Chondrocyte (in vitro differentiated cells): ENCODE measurements at regions not wholly inside any gene's neighbourhood (a gene's known extent, or its start where the extent isn't known, plus 50 kb on each side); places are given as distances from the start of the nearest gene placed in this dataset.
"Not testable (repeated sequence)": the region's sequence is repeated elsewhere in the genome, so short reads cannot be mapped to it uniquely, and the experiment has no call there.

Experiments used
- DNase-seq: peaks from one replicate; pipeline ENCODE4 v3.0.0; 2021; ENCODE audit warnings: mixed read lengths, low spot score
- H3K27ac Mint-ChIP-seq: one replicate; pipeline ENCODE4 v1.8.0; 2021; ENCODE audit warnings: mild to moderate bottlenecking, moderate library complexity, mixed read lengths; ENCODE audit not compliant: unreplicated experiment
- H3K27me3 Mint-ChIP-seq: 2 replicates; pipeline ENCODE4 v1.8.0; 2021; ENCODE audit warnings: low read depth, mixed read lengths
- H3K36me3 Mint-ChIP-seq: 2 replicates; pipeline ENCODE4 v1.8.0; 2021; ENCODE audit warnings: low read depth, mixed read lengths
- H3K4me1 Mint-ChIP-seq: 2 replicates; pipeline ENCODE4 v1.8.0; 2021; ENCODE audit warnings: low read depth, mild to moderate bottlenecking, mixed read lengths
- H3K4me3 Mint-ChIP-seq: one replicate; pipeline ENCODE4 v1.8.0; 2021; ENCODE audit warnings: mild to moderate bottlenecking, moderate library complexity, mixed read lengths; ENCODE audit not compliant: unreplicated experiment
- H3K9me3 Mint-ChIP-seq: 2 replicates; pipeline ENCODE4 v1.8.0; 2021; ENCODE audit warnings: low read depth, mixed read lengths

GRCh38 chr9:39463696-39464095, 108.2 kb downstream of the SPATA31A1 start:
- not testable (repeated sequence) for H3K9me3 Mint-ChIP-seq, H3K27ac Mint-ChIP-seq, DNase-seq, H3K4me1 Mint-ChIP-seq, H3K27me3 Mint-ChIP-seq, H3K36me3 Mint-ChIP-seq
- H3K4me3 Mint-ChIP-seq = peak overlapping the region; percentile 89

- H3K4me3 Mint-ChIP-seq = peak overlapping the region; percentile 89
- not testable (repeated sequence) for H3K4me1 Mint-ChIP-seq, H3K36me3 Mint-ChIP-seq, H3K9me3 Mint-ChIP-seq, H3K27me3 Mint-ChIP-seq
- peak overlapping the region; percentile 77 for H3K27ac Mint-ChIP-seq
- peak; percentile 79 for DNase-seq
These were observed 108.8 kb downstream of the SPATA31A1 start for GRCh38 chr9:39464122-39464777.

- not testable (repeated sequence) for H3K36me3 Mint-ChIP-seq, H3K27ac Mint-ChIP-seq, H3K27me3 Mint-ChIP-seq, H3K9me3 Mint-ChIP-seq, H3K4me3 Mint-ChIP-seq, DNase-seq, H3K4me1 Mint-ChIP-seq
These were observed 119.0 kb downstream of the SPATA31A1 start for GRCh38 chr9:39474499-39474898.

- not testable (repeated sequence) for H3K9me3 Mint-ChIP-seq, DNase-seq, H3K27ac Mint-ChIP-seq, H3K4me1 Mint-ChIP-seq, H3K27me3 Mint-ChIP-seq, H3K36me3 Mint-ChIP-seq, H3K4me3 Mint-ChIP-seq
These were observed 127.6 kb downstream of the SPATA31A1 start for GRCh38 chr9:39483073-39483472.

DNA sequence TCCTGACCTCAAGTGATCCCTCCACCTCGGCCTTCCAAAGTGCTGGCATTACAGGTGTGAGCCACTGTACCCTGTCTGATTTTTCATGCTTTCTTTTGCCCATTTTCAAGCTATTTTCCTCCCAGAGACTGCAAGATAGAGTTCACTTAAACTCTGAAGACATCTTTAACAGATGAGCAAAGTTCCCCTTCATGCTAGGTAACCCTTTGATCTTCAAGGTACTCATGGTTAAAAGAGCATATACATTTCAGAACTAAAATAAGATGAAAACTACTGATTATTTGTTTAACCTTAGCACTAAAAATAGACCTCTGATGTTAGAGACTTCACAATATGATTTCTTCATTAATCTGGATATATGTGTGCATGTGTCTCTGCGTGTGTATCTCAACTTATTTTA, 128.4 kb downstream of the SPATA31A1 start:
- H3K9me3 Mint-ChIP-seq, DNase-seq, H3K27ac Mint-ChIP-seq, H3K27me3 Mint-ChIP-seq, H3K36me3 Mint-ChIP-seq, H3K4me1 Mint-ChIP-seq, H3K4me3 Mint-ChIP-seq: not testable (repeated sequence)

DNA sequence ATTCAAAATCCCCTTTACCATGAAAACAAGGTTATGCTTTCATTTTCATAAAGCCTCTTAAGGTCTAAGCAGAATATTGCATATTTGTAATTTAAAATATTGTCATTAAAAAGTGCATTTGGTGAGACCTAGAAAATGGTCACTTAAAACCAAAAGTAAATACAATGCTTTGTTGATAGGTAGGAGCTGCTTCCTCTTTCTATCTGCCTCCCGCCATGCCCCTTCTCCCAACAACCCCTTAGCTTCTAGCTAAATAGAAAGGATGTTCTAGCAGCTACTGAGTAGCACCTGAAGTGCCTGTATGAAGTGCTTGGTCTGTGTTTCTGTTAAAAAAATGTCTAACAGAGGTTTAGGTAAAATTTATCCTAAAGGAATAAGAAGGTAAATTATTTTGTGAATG, 128.8 kb downstream of the SPATA31A1 start:
- DNase-seq, H3K27ac Mint-ChIP-seq, H3K9me3 Mint-ChIP-seq, H3K4me3 Mint-ChIP-seq, H3K27me3 Mint-ChIP-seq, H3K36me3 Mint-ChIP-seq, H3K4me1 Mint-ChIP-seq: not testable (repeated sequence)

- H3K9me3 Mint-ChIP-seq, DNase-seq, H3K4me1 Mint-ChIP-seq, H3K27me3 Mint-ChIP-seq, H3K36me3 Mint-ChIP-seq, H3K4me3 Mint-ChIP-seq, H3K27ac Mint-ChIP-seq: not testable (repeated sequence)
These were observed 132.0 kb downstream of the SPATA31A1 start for GRCh38 chr9:39487477-39487876.

GRCh38 chr9:39496248-39496647, 140.8 kb downstream of the SPATA31A1 start:
- H3K4me3 Mint-ChIP-seq, H3K9me3 Mint-ChIP-seq, H3K27ac Mint-ChIP-seq, H3K27me3 Mint-ChIP-seq, H3K4me1 Mint-ChIP-seq, DNase-seq, H3K36me3 Mint-ChIP-seq: not testable (repeated sequence)

DNA sequence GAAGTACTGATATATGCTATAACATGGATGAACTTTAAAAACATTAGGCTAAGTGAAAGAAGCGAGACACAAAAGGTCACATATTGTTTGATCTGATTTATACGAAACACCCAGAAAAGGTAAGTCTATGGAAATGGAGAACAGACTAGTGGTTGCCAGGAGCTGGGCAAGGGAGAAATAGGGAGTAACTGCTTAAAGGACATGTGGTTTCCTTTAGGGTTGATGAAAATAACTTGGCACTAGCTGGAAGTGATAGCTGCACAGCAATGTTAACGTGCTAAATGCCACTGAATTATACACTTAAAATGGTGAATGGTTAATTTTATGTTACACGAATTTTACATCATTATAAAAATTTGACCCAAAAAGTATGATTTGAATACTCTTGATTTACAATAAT, 147.7 kb downstream of the SPATA31A1 start:
- not testable (repeated sequence) for H3K4me3 Mint-ChIP-seq, DNase-seq, H3K27ac Mint-ChIP-seq, H3K27me3 Mint-ChIP-seq, H3K4me1 Mint-ChIP-seq, H3K36me3 Mint-ChIP-seq, H3K9me3 Mint-ChIP-seq

GRCh38 chr9:39527387-39528029, 172.0 kb downstream of the SPATA31A1 start:
- not testable (repeated sequence) for H3K36me3 Mint-ChIP-seq, H3K27me3 Mint-ChIP-seq, H3K4me1 Mint-ChIP-seq, DNase-seq, H3K27ac Mint-ChIP-seq, H3K9me3 Mint-ChIP-seq, H3K4me3 Mint-ChIP-seq

- not testable (repeated sequence) for H3K27me3 Mint-ChIP-seq, H3K4me1 Mint-ChIP-seq
These were observed 177.1 kb downstream of the SPATA31A1 start for GRCh38 chr9:39532597-39532996.

GRCh38 chr9:39533001-39533762, 177.7 kb downstream of the SPATA31A1 start:
- not testable (repeated sequence) for H3K4me3 Mint-ChIP-seq, H3K27me3 Mint-ChIP-seq, H3K4me1 Mint-ChIP-seq, H3K27ac Mint-ChIP-seq, H3K36me3 Mint-ChIP-seq, H3K9me3 Mint-ChIP-seq, DNase-seq

More at GRCh38 chr9:39532597-39532996, 177.1 kb downstream of the SPATA31A1 start:
- not testable (repeated sequence) for H3K4me3 Mint-ChIP-seq, DNase-seq, H3K9me3 Mint-ChIP-seq, H3K27ac Mint-ChIP-seq, H3K36me3 Mint-ChIP-seq
